ENCODE measurements at regions not wholly inside any gene's neighbourhood (a gene's known extent, or its start where the extent isn't known, plus 50 kb on each side); places are given as distances from the start of the nearest gene placed in this dataset.

- TF ChIP-seq CTCF (IDR thresholded peaks at IDR 0.05; ENCODE audit: low read length) (no peak), EZH2 (optimal IDR thresholded peaks at IDR 0.05; ENCODE audit: low read depth, low read length) (no peak)
Observed at GRCh38 chr2:199136242-199136641, 321.5 kb downstream of the SATB2 start.
